ENCODE measurements at regions not wholly inside any gene's neighbourhood (a gene's known extent, or its start where the extent isn't known, plus 50 kb on each side); places are given as distances from the start of the nearest gene placed in this dataset.

GRCh38 chr17:77354670-77355455, 214.1 kb downstream of the SEC14L1 start (continued):
- TF ChIP-seq BACH1 (IDR thresholded peaks at IDR 0.05; ENCODE audit: low read length): no peak
- TF ChIP-seq BCL11A (IDR thresholded peaks at IDR 0.05; ENCODE audit: low read depth in 2 of 2, low read length in 2 of 2): no peak
- no peak for TF ChIP-seq SP1 (IDR thresholded peaks at IDR 0.05; ENCODE audit: low read depth, low read length)
- no peak for TF ChIP-seq ATF2 (IDR thresholded peaks at IDR 0.05; ENCODE audit: low read length)
- TF ChIP-seq RNF2 (IDR thresholded peaks at IDR 0.05; ENCODE audit: borderline replicate concordance, low read depth, low read length, missing control alignments, poor library complexity, severe bottlenecking): no peak
- no peak for TF ChIP-seq EGR1 (IDR thresholded peaks at IDR 0.05; ENCODE audit: borderline replicate concordance, low read depth, low read length)
